ENCODE measurements at regions not wholly inside any gene's neighbourhood (a gene's known extent, or its start where the extent isn't known, plus 50 kb on each side); places are given as distances from the start of the nearest gene placed in this dataset.

DNA sequence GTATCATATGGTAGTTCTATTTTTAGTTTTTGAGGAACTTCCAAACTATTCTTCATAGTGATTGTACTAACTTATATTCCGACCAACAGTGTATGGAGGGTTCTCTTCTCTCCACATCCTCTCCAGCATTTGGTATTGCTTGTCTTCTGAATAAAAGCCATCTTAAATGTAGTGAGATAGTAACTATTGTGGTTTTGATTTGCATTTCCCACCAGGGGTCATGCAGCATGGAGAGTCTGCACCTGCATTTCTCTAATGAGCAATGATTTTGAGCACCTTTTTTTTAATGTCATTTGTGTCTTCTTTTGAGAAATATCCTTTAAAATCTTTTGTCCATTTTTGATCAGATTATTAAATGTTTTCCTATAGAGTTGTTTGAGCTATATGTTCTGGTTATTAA, 718.5 kb downstream of the ZBBX start:
- Histone ChIP-seq H3K4me2 (ENCODE audit: unreplicated experiment) (no peak overlapping the region), H3K9me3 (ENCODE audit: low read depth) (no peaks in the 10 kb centered on the region), H3F3A (ENCODE audit: insufficient read depth) (no peaks in the 10 kb centered on the region), H3K79me2 (ENCODE audit: insufficient read depth) (no peaks in the 10 kb centered on the region), H3K27ac (no peak overlapping the region), H3K4me3 (no peak overlapping the region), H3K9me2 (ENCODE audit: insufficient read depth) (no peaks in the 10 kb centered on the region), H4K20me1 (ENCODE audit: insufficient read depth) (no peaks in the 10 kb centered on the region), H3K4me1 (ENCODE audit: insufficient read depth) (no peaks in the 10 kb centered on the region), H3K9ac (no peak overlapping the region), H3K27me3 (replicated peaks; ENCODE audit: insufficient read depth) (no peaks in the 10 kb centered on the region), H3K36me3 (ENCODE audit: low read depth) (no peaks in the 10 kb centered on the region), H2AFZ (no peak overlapping the region)
- 7 to 25% methylated on average over 1 of the region's 1 CpG for WGBS, 2 experiments (ENCODE audit: low coverage in 1 of 2, low lambda C conversion rate in 2 of 2, missing lambda C conversion rate in 2 of 2)
- TF ChIP-seq EZH2phosphoT487 (IDR thresholded peaks at IDR 0.05; ENCODE audit: insufficient read depth, low read depth): no peak
- no peak for TF ChIP-seq EZH2 (IDR thresholded peaks at IDR 0.05; ENCODE audit: insufficient read depth, poor library complexity, severe bottlenecking)
- DNase-seq: no peak
- in situ Hi-C loops (cut with MboI): no loop called here

DNA sequence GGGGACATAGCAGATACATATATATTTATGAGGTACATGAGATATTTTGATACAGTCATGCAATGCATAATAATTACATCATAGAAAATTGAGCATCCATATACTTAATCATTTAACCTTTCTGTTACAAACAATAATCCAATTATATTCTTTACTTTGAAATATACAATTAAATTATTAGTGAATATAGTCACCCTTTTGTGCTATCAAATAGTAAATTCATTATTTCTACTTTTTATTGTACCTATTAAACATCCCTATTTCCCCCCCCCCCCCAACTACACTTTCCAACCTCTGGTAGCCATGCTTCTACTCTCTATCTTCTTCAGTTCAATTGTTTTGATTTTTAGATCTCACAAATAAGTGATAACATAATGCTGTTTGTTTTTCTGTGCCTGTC, 719.1 kb downstream of the ZBBX start:
- H2AFZ ChIP-seq: no peak overlapping the region
- H3K79me2 ChIP-seq (ENCODE audit: insufficient read depth): no peaks in the 10 kb centered on the region
- no peak overlapping the region for H3K27ac ChIP-seq
- H3K27me3 ChIP-seq (replicated peaks; ENCODE audit: insufficient read depth): no peaks in the 10 kb centered on the region
- TF ChIP-seq EZH2 (IDR thresholded peaks at IDR 0.05; ENCODE audit: insufficient read depth, poor library complexity, severe bottlenecking) (no peak), EZH2phosphoT487 (IDR thresholded peaks at IDR 0.05; ENCODE audit: insufficient read depth, low read depth) (no peak)
- no peak overlapping the region for H3K9ac ChIP-seq
- no peaks in the 10 kb centered on the region for H3K36me3 ChIP-seq (ENCODE audit: low read depth)
- no peak overlapping the region for H3K4me3 ChIP-seq
- H4K20me1 ChIP-seq (ENCODE audit: insufficient read depth): no peaks in the 10 kb centered on the region
- H3K9me3 ChIP-seq (ENCODE audit: low read depth): no peaks in the 10 kb centered on the region
- H3K4me1 ChIP-seq (ENCODE audit: insufficient read depth): no peaks in the 10 kb centered on the region
- DNase-seq: no peak
- H3K9me2 ChIP-seq (ENCODE audit: insufficient read depth): no peaks in the 10 kb centered on the region
- in situ Hi-C loops (cut with MboI): no loop called here
- H3K4me2 ChIP-seq (ENCODE audit: unreplicated experiment): no peak overlapping the region
- H3F3A ChIP-seq (ENCODE audit: insufficient read depth): no peaks in the 10 kb centered on the region

GRCh38 chr3:166637984-166638530, 742.0 kb downstream of the ZBBX start:
- 9 to 10% methylated on average over 3 of the region's 3 CpGs for WGBS, 2 experiments (ENCODE audit: low coverage in 1 of 2, low lambda C conversion rate in 2 of 2, missing lambda C conversion rate in 2 of 2)
- in situ Hi-C loops (cut with MboI): no loop called here

DNA sequence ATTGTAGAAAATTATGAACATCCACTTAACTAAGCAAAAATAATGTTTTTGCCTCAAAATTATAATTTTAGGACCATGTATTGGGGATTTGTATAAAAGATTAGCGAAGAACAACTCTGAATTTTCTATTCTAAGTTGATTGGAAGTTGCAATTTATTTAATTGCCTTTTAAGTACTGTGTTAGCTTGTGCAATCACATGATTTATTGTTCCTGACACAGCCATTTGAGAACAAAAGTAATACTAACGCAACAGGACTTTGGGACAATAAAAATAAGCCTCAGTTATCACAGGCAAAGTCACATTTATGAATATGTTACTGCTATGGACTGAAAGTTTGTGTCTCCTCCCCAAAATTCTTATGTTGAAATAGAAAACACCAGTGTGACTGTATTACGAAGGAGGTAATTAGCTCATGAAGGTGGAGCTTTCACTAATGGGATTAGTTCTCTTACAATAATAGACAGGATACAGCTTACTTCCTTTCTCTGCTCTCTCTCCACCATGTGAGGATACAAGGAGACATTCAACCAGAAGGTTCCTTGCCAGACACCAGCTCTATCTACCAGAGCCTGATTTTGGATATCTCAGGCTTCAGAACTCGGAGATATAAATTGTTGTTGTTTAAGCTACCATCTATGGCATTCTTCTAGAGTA, 745.9 kb downstream of the ZBBX start:
- in situ Hi-C loops (cut with MboI): no loop called here
- no peak overlapping the region for H3K27ac ChIP-seq

More at GRCh38 chr3:166637984-166638530, 742.0 kb downstream of the ZBBX start:
- H3K4me1 ChIP-seq (ENCODE audit: insufficient read depth): no peaks in the 10 kb centered on the region
- no peaks in the 10 kb centered on the region for H3K27me3 ChIP-seq (replicated peaks; ENCODE audit: insufficient read depth)
- H3F3A ChIP-seq (ENCODE audit: insufficient read depth): no peaks in the 10 kb centered on the region
- H3K36me3 ChIP-seq (ENCODE audit: low read depth): no peaks in the 10 kb centered on the region
- H3K79me2 ChIP-seq (ENCODE audit: insufficient read depth): no peaks in the 10 kb centered on the region
- no peaks in the 10 kb centered on the region for H4K20me1 ChIP-seq (ENCODE audit: insufficient read depth)
- DNase-seq: no peak
- H3K4me3 ChIP-seq: no peak overlapping the region
- H3K27ac ChIP-seq: no peak overlapping the region
- TF ChIP-seq EZH2phosphoT487 (IDR thresholded peaks at IDR 0.05; ENCODE audit: insufficient read depth, low read depth) (no peak), EZH2 (IDR thresholded peaks at IDR 0.05; ENCODE audit: insufficient read depth, poor library complexity, severe bottlenecking) (no peak)
- H3K9me3 ChIP-seq (ENCODE audit: low read depth): no peaks in the 10 kb centered on the region
- H3K9ac ChIP-seq: no peak overlapping the region
- no peak overlapping the region for H2AFZ ChIP-seq
- no peak overlapping the region for H3K4me2 ChIP-seq (ENCODE audit: unreplicated experiment)
- no peaks in the 10 kb centered on the region for H3K9me2 ChIP-seq (ENCODE audit: insufficient read depth)

More for the DNA sequence above, 745.9 kb downstream of the ZBBX start:
- Histone ChIP-seq H3K9me3 (ENCODE audit: low read depth) (no peaks in the 10 kb centered on the region), H3K9me2 (ENCODE audit: insufficient read depth) (no peaks in the 10 kb centered on the region), H2AFZ (no peak overlapping the region), H3K79me2 (ENCODE audit: insufficient read depth) (no peaks in the 10 kb centered on the region), H3K27me3 (replicated peaks; ENCODE audit: insufficient read depth) (no peaks in the 10 kb centered on the region), H3F3A (ENCODE audit: insufficient read depth) (no peaks in the 10 kb centered on the region), H3K36me3 (ENCODE audit: low read depth) (no peaks in the 10 kb centered on the region), H3K9ac (no peak overlapping the region), H4K20me1 (ENCODE audit: insufficient read depth) (no peaks in the 10 kb centered on the region), H3K4me1 (ENCODE audit: insufficient read depth) (no peaks in the 10 kb centered on the region), H3K4me2 (ENCODE audit: unreplicated experiment) (no peak overlapping the region), H3K4me3 (no peak overlapping the region)
- WGBS, 2 experiments (ENCODE audit: low coverage in 1 of 2, low lambda C conversion rate in 2 of 2, missing lambda C conversion rate in 2 of 2): 5 to 7% methylated on average over 4 of the region's 4 CpGs
- TF ChIP-seq EZH2phosphoT487 (IDR thresholded peaks at IDR 0.05; ENCODE audit: insufficient read depth, low read depth) (no peak), EZH2 (IDR thresholded peaks at IDR 0.05; ENCODE audit: insufficient read depth, poor library complexity, severe bottlenecking) (no peak)
- DNase-seq: no peak
